ENCODE measurements at regions not wholly inside any gene's neighbourhood (a gene's known extent, or its start where the extent isn't known, plus 50 kb on each side); places are given as distances from the start of the nearest gene placed in this dataset.

- no peak for DNase-seq (ENCODE audit: low read depth)
- no peak for TF ChIP-seq CTCF (IDR thresholded peaks at IDR 0.05; ENCODE audit: insufficient read depth, low read depth, low read length, missing control alignments)
- no peak overlapping the region for H3K4me3 ChIP-seq (ENCODE audit: low read length)
Observed at GRCh38 chr2:16014802-16015201, 74.5 kb downstream of the MYCN start.

- no peak for TF ChIP-seq CTCF (IDR thresholded peaks at IDR 0.05; ENCODE audit: insufficient read depth, low read depth, low read length, missing control alignments)
- no peak for DNase-seq (ENCODE audit: low read depth)
- H3K4me3 ChIP-seq (ENCODE audit: low read length): no peak overlapping the region
Observed at GRCh38 chr2:16014041-16014787, 73.9 kb downstream of the MYCN start.

- no peak for TF ChIP-seq CTCF (IDR thresholded peaks at IDR 0.05; ENCODE audit: insufficient read depth, low read depth, low read length, missing control alignments)
- no peak for DNase-seq (ENCODE audit: low read depth)
- H3K4me3 ChIP-seq (ENCODE audit: low read length): no peak overlapping the region
Observed at GRCh38 chr2:16013359-16013911, 73.1 kb downstream of the MYCN start.

- TF ChIP-seq CTCF (IDR thresholded peaks at IDR 0.05; ENCODE audit: insufficient read depth, low read depth, low read length, missing control alignments): no peak
Observed at GRCh38 chr2:16012626-16013358, 72.4 kb downstream of the MYCN start.

GRCh38 chr2:16012029-16012596, 71.8 kb downstream of the MYCN start:
- no peak for TF ChIP-seq CTCF (IDR thresholded peaks at IDR 0.05; ENCODE audit: insufficient read depth, low read depth, low read length, missing control alignments)
- DNase-seq (ENCODE audit: low read depth): no peak

More at GRCh38 chr2:16012626-16013358, 72.4 kb downstream of the MYCN start:
- peak; percentile 65 for DNase-seq (ENCODE audit: low read depth)
- H3K4me3 ChIP-seq (ENCODE audit: low read length): no peak overlapping the region

GRCh38 chr2:16011621-16011960, 71.2 kb downstream of the MYCN start:
- DNase-seq (ENCODE audit: low read depth): no peak
- no peak overlapping the region for H3K4me3 ChIP-seq (ENCODE audit: low read length)
- TF ChIP-seq CTCF (IDR thresholded peaks at IDR 0.05; ENCODE audit: insufficient read depth, low read depth, low read length, missing control alignments): no peak

More at GRCh38 chr2:16012029-16012596, 71.8 kb downstream of the MYCN start:
- H3K4me3 ChIP-seq (ENCODE audit: low read length): no peak overlapping the region

Measured in epithelial cell of esophagus (primary cell).